ENCODE measurements at regions not wholly inside any gene's neighbourhood (a gene's known extent, or its start where the extent isn't known, plus 50 kb on each side); places are given as distances from the start of the nearest gene placed in this dataset.

- no peaks in the 10 kb centered on the region for H3K9me3 Mint-ChIP-seq (ENCODE audit: unreplicated experiment)
- no peak for DNase-seq (ENCODE audit: low spot score)
- H3K27me3 Mint-ChIP-seq (ENCODE audit: unreplicated experiment), result peaks cover 3% of the 10 kb centered on the region
- no peaks in the 10 kb centered on the region for H3K4me1 Mint-ChIP-seq (ENCODE audit: unreplicated experiment)
- H3K27ac Mint-ChIP-seq (ENCODE audit: unreplicated experiment), result no peak overlapping the region
- no peaks in the 10 kb centered on the region for H3K36me3 Mint-ChIP-seq (ENCODE audit: low read depth, unreplicated experiment)
- no peak overlapping the region for H3K4me3 Mint-ChIP-seq (ENCODE audit: unreplicated experiment)
- TF ChIP-seq CTCF (IDR thresholded peaks at IDR 0.05; ENCODE audit: unreplicated experiment), result no peak
These were observed 61.0 kb upstream of the PHACTR2 start for GRCh38 chr6:143616741-143617140.

- Mint-ChIP-seq H3K4me1 (ENCODE audit: unreplicated experiment) (no peaks in the 10 kb centered on the region), H3K4me3 (ENCODE audit: unreplicated experiment) (no peak overlapping the region), H3K9me3 (ENCODE audit: unreplicated experiment) (no peaks in the 10 kb centered on the region), H3K36me3 (ENCODE audit: low read depth, unreplicated experiment) (no peaks in the 10 kb centered on the region), H3K27ac (ENCODE audit: unreplicated experiment) (no peak overlapping the region), H3K27me3 (ENCODE audit: unreplicated experiment) (peaks cover 1% of the 10 kb centered on the region)
- TF ChIP-seq CTCF (IDR thresholded peaks at IDR 0.05; ENCODE audit: unreplicated experiment), result no peak
- DNase-seq (ENCODE audit: low spot score), result no peak
These were observed 62.0 kb upstream of the PHACTR2 start for GRCh38 chr6:143615785-143616184.

DNA sequence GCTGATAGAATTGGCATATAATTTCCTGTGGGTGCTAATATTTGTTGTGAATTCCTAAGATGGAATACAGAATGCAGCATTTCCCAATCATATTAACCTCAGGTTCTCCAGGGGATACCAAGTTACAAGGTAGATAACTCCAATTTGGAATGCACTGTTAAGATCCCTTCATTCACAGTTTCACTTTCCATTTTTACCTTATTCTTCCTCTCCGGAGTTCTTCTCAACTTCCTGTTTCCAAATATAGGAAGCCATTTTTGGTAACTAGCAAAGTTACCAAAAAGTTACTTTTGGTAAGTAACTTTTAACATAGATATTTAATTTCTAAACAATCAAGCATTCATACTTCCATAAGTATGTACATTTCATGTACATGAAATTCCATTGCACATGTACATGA, 63.5 kb upstream of the PHACTR2 start:
- Mint-ChIP-seq H3K27ac (ENCODE audit: unreplicated experiment) (no peak overlapping the region), H3K4me1 (ENCODE audit: unreplicated experiment) (no peaks in the 10 kb centered on the region), H3K36me3 (ENCODE audit: low read depth, unreplicated experiment) (no peaks in the 10 kb centered on the region), H3K27me3 (ENCODE audit: unreplicated experiment) (peaks cover 1% of the 10 kb centered on the region), H3K4me3 (ENCODE audit: unreplicated experiment) (no peak overlapping the region), H3K9me3 (ENCODE audit: unreplicated experiment) (no peaks in the 10 kb centered on the region)
- no peak for TF ChIP-seq CTCF (IDR thresholded peaks at IDR 0.05; ENCODE audit: unreplicated experiment)
- no peak for DNase-seq (ENCODE audit: low spot score)

DNA sequence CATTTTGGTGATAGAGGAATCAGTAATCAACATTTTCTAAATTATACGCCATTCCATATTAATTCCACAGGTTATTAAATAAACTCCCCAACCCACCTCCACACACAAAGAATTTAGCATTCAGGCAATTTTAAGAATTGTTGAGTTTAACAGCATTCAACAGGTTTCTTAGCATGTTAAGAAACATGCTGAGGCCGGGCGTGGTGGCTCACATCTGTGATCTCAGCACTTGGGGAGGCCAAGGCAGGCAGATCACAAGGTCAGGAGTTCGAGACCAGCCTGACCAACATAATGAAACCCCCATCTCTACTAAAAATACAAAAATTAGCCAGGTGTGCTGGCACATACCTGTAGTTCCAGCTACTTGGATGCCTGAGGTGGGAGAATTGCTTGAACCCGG, 64.0 kb upstream of the PHACTR2 start:
- TF ChIP-seq CTCF (IDR thresholded peaks at IDR 0.05; ENCODE audit: unreplicated experiment), result no peak
- DNase-seq (ENCODE audit: low spot score), result no peak
- no peaks in the 10 kb centered on the region for H3K9me3 Mint-ChIP-seq (ENCODE audit: unreplicated experiment)
- no peaks in the 10 kb centered on the region for H3K36me3 Mint-ChIP-seq (ENCODE audit: low read depth, unreplicated experiment)
- no peak overlapping the region for H3K27ac Mint-ChIP-seq (ENCODE audit: unreplicated experiment)
- no peaks in the 10 kb centered on the region for H3K4me1 Mint-ChIP-seq (ENCODE audit: unreplicated experiment)
- no peak overlapping the region for H3K4me3 Mint-ChIP-seq (ENCODE audit: unreplicated experiment)
- no peaks in the 10 kb centered on the region for H3K27me3 Mint-ChIP-seq (ENCODE audit: unreplicated experiment)

DNA sequence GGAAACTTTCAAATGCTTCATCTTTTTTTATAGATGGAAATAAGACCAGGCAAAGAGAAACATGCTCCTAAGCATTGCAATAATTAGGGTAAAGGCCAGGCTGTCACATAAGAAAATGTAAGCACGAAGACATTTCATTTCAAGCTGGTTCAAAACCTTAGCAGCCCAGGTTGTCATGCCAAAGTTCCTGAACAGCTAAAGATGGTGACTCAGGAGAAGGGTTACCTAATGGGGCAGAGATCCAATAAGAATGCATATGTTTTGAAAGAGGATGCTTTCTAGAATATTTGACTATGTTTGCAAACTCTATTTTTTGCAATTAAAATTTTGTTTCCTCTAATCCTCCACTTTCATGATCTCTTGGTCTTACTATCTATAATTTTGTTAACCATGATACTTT, 65.6 kb upstream of the PHACTR2 start:
- TF ChIP-seq CTCF (IDR thresholded peaks at IDR 0.05; ENCODE audit: unreplicated experiment), result no peak
- no peak overlapping the region for H3K27ac Mint-ChIP-seq (ENCODE audit: unreplicated experiment)

More for the DNA sequence above, 65.6 kb upstream of the PHACTR2 start:
- Mint-ChIP-seq H3K27me3 (ENCODE audit: unreplicated experiment) (no peaks in the 10 kb centered on the region), H3K4me3 (ENCODE audit: unreplicated experiment) (no peak overlapping the region), H3K9me3 (ENCODE audit: unreplicated experiment) (no peaks in the 10 kb centered on the region), H3K36me3 (ENCODE audit: low read depth, unreplicated experiment) (no peaks in the 10 kb centered on the region), H3K4me1 (ENCODE audit: unreplicated experiment) (peaks cover 6% of the 10 kb centered on the region)
- no peak for DNase-seq (ENCODE audit: low spot score)

Measured in endothelial cell (in vitro differentiated cells).